Stomach (tissue), 4 donors: ENCODE measurements at regions not wholly inside any gene's neighbourhood (a gene's known extent, or its start where the extent isn't known, plus 50 kb on each side); places are given as distances from the start of the nearest gene placed in this dataset.

ENCODE experiments used
- EP300 ChIP-seq: sonication (generic); formaldehyde crosslinking; IDR thresholded peaks from one replicate; pipeline ENCODE4 v1.6.1; 2017; ENCODE audit warnings: antibody characterized with exemption
- POLR2A ChIP-seq, 4 donors: fragments of 450-650 bp; IDR thresholded peaks; one replicate each; pipeline ENCODE4 v1.6.1; 2016; ENCODE audit warnings: antibody characterized with exemption in 4 of 4, control low read depth in 2 of 4, mild to moderate bottlenecking in 1 of 4, moderate library complexity in 1 of 4
- POLR2AphosphoS5 ChIP-seq, 3 donors: sonication (generic); formaldehyde crosslinking; IDR thresholded peaks; one replicate each; pipeline ENCODE4 v1.6.1; 2016; ENCODE audit warnings: antibody characterized with exemption in 3 of 3
- TF ChIP-seq, protein P1 (sequence below), 7 experiments: fragments of 450-650 bp in 4 of 7; fragments of 200-600 bp in 3 of 7; sonication (generic) in 3 of 7; IDR thresholded peaks; one replicate each; pipeline ENCODE4 v1.5.1; 2016 to 2019; ENCODE audit warnings: antibody characterized with exemption in 7 of 7, control low read depth in 2 of 7, mild to moderate bottlenecking in 1 of 7

DNA sequence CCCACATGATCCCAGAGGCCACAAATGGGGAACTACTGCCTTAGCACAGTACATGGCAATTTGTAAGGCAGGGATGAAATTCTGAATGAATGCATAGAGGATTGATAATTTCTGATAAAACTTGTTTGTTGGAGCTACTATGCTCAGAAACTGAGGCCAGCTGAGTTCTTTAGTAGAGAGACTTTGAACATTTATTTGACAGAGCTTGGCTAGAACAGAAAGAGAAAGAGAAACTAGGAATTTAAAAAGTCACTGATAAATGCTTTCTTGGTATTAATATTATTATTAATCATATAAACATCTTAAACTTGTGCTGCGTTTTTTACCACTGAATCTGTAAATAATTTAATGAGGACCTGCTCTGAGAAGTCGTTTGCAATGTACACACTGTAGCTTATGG is 923.7 kb upstream of the CNTNAP5 start:
- TF ChIP-seq, protein P1, sequence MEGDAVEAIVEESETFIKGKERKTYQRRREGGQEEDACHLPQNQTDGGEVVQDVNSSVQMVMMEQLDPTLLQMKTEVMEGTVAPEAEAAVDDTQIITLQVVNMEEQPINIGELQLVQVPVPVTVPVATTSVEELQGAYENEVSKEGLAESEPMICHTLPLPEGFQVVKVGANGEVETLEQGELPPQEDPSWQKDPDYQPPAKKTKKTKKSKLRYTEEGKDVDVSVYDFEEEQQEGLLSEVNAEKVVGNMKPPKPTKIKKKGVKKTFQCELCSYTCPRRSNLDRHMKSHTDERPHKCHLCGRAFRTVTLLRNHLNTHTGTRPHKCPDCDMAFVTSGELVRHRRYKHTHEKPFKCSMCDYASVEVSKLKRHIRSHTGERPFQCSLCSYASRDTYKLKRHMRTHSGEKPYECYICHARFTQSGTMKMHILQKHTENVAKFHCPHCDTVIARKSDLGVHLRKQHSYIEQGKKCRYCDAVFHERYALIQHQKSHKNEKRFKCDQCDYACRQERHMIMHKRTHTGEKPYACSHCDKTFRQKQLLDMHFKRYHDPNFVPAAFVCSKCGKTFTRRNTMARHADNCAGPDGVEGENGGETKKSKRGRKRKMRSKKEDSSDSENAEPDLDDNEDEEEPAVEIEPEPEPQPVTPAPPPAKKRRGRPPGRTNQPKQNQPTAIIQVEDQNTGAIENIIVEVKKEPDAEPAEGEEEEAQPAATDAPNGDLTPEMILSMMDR (IDR thresholded peaks at IDR 0.05), result no peak
- TF ChIP-seq POLR2A (IDR thresholded peaks at IDR 0.05) (no peak), POLR2AphosphoS5 (IDR thresholded peaks at IDR 0.05) (no peak), EP300 (no peak)
